NCI-H2171 treated with DMSO at 0.1 percent for 48 hours (cell line): ENCODE measurements at regions not wholly inside any gene's neighbourhood (a gene's known extent, or its start where the extent isn't known, plus 50 kb on each side); places are given as distances from the start of the nearest gene placed in this dataset.

Experiments
- DNase-seq: peaks from one replicate; lab custom pipeline; 2025; lab: John Stamatoyannopoulos, UW

- no peak for DNase-seq
These were observed 130.1 kb upstream of the PIRT start for GRCh38 chr17:10968007-10968406.

- no peak for DNase-seq
These were observed 118.9 kb upstream of the PIRT start for GRCh38 chr17:10956821-10957220.

GRCh38 chr17:10944819-10945218 lies 106.9 kb upstream of the PIRT start:
- DNase-seq: no peak

- DNase-seq: no peak
These were observed 99.0 kb upstream of the PIRT start for GRCh38 chr17:10936931-10937330.

- no peak for DNase-seq
These were observed 95.1 kb upstream of the PIRT start for GRCh38 chr17:10932938-10933337.

- no peak for DNase-seq
These were observed 93.2 kb upstream of the PIRT start for GRCh38 chr17:10931133-10931532.

- DNase-seq: no peak
These were observed 89.8 kb upstream of the PIRT start for GRCh38 chr17:10927712-10928111.

- DNase-seq: no peak
These were observed 82.7 kb upstream of the PIRT start for GRCh38 chr17:10920558-10921108.

GRCh38 chr17:10907370-10907769 lies 69.5 kb upstream of the PIRT start:
- no peak for DNase-seq

GRCh38 chr17:10899281-10899680 lies 61.4 kb upstream of the PIRT start:
- DNase-seq: no peak

- DNase-seq: no peak
These were observed 56.3 kb upstream of the PIRT start for GRCh38 chr17:10894220-10894619.

GRCh38 chr17:10888858-10889257 lies 51.0 kb upstream of the PIRT start:
- DNase-seq: no peak
